ENCODE measurements at regions not wholly inside any gene's neighbourhood (a gene's known extent, or its start where the extent isn't known, plus 50 kb on each side); places are given as distances from the start of the nearest gene placed in this dataset.

- Mint-ChIP-seq H3K4me1 (ENCODE audit: low read depth, unreplicated experiment) (no peaks in the 10 kb centered on the region), H3K36me3 (ENCODE audit: insufficient read depth, unreplicated experiment) (no peaks in the 10 kb centered on the region), H3K27ac (ENCODE audit: unreplicated experiment) (no peak overlapping the region), H3K4me3 (ENCODE audit: unreplicated experiment) (no peak overlapping the region), H3K9me3 (ENCODE audit: unreplicated experiment) (no peaks in the 10 kb centered on the region), H3K27me3 (ENCODE audit: insufficient read depth, unreplicated experiment) (peaks cover 5% of the 10 kb centered on the region)
- Histone ChIP-seq H3K4me1 (no peaks in the 10 kb centered on the region), H3K9me3 (no peaks in the 10 kb centered on the region), H3K36me3 (ENCODE audit: control insufficient read depth, insufficient read depth, low read length) (no peaks in the 10 kb centered on the region), H3K4me3 (ENCODE audit: low read depth, low read length) (no peak overlapping the region), H3K27me3 (replicated peaks; ENCODE audit: control insufficient read depth, insufficient read depth, low read length) (no peaks in the 10 kb centered on the region)
- CTCF ChIA-PET: no interaction called here
- no TSS peak for BruUV-seq (replicated peaks)
- POLR2A ChIA-PET: no interaction called here
- intact Hi-C loops (cut with micrococcal nuclease; ENCODE audit: unreplicated experiment): no loop called here
- DNase-seq: no peak
- no peak for TF ChIP-seq CTCF (IDR thresholded peaks at IDR 0.05; ENCODE audit: insufficient read depth in 1 of 2, low read depth in 1 of 2, low read length in 1 of 2, severe bottlenecking in 1 of 2, unreplicated experiment in 1 of 2)
Measured at GRCh38 chr18:41818381-41819355, 136.4 kb upstream of the PIK3C3 start.

GRCh38 chr18:41814651-41815050 lies 140.4 kb upstream of the PIK3C3 start:
- BruUV-seq (replicated peaks): no TSS peak
- Mint-ChIP-seq H3K4me3 (ENCODE audit: unreplicated experiment) (no peak overlapping the region), H3K4me1 (ENCODE audit: low read depth, unreplicated experiment) (no peaks in the 10 kb centered on the region), H3K27me3 (ENCODE audit: insufficient read depth, unreplicated experiment) (no peaks in the 10 kb centered on the region), H3K27ac (ENCODE audit: unreplicated experiment) (no peak overlapping the region), H3K36me3 (ENCODE audit: insufficient read depth, unreplicated experiment) (no peaks in the 10 kb centered on the region), H3K9me3 (ENCODE audit: unreplicated experiment) (no peaks in the 10 kb centered on the region)
- no peaks in the 10 kb centered on the region for H3K36me3 ChIP-seq (ENCODE audit: control insufficient read depth, insufficient read depth, low read length)
- no peak for DNase-seq
- H3K4me1 ChIP-seq: no peaks in the 10 kb centered on the region
- POLR2A ChIA-PET: no interaction called here
- CTCF ChIA-PET: no interaction called here
- intact Hi-C loops (cut with micrococcal nuclease; ENCODE audit: unreplicated experiment): no loop called here
- no peaks in the 10 kb centered on the region for H3K9me3 ChIP-seq
- TF ChIP-seq CTCF (IDR thresholded peaks at IDR 0.05; ENCODE audit: insufficient read depth in 1 of 2, low read depth in 1 of 2, low read length in 1 of 2, severe bottlenecking in 1 of 2, unreplicated experiment in 1 of 2): no peak
- no peaks in the 10 kb centered on the region for H3K27me3 ChIP-seq (replicated peaks; ENCODE audit: control insufficient read depth, insufficient read depth, low read length)
- no peak overlapping the region for H3K4me3 ChIP-seq (ENCODE audit: low read depth, low read length)

GRCh38 chr18:41809652-41810051 lies 145.4 kb upstream of the PIK3C3 start:
- Mint-ChIP-seq H3K27ac (ENCODE audit: unreplicated experiment) (no peak overlapping the region), H3K9me3 (ENCODE audit: unreplicated experiment) (no peaks in the 10 kb centered on the region), H3K4me3 (ENCODE audit: unreplicated experiment) (no peak overlapping the region), H3K36me3 (ENCODE audit: insufficient read depth, unreplicated experiment) (no peaks in the 10 kb centered on the region), H3K4me1 (ENCODE audit: low read depth, unreplicated experiment) (no peaks in the 10 kb centered on the region), H3K27me3 (ENCODE audit: insufficient read depth, unreplicated experiment) (peaks cover 2% of the 10 kb centered on the region)
- intact Hi-C loops (cut with micrococcal nuclease; ENCODE audit: unreplicated experiment): no loop called here
- DNase-seq: no peak
- Histone ChIP-seq H3K4me3 (ENCODE audit: low read depth, low read length) (no peak overlapping the region), H3K9me3 (no peaks in the 10 kb centered on the region), H3K4me1 (no peaks in the 10 kb centered on the region), H3K27me3 (replicated peaks; ENCODE audit: control insufficient read depth, insufficient read depth, low read length) (no peaks in the 10 kb centered on the region), H3K36me3 (ENCODE audit: control insufficient read depth, insufficient read depth, low read length) (no peaks in the 10 kb centered on the region)
- ChIA-PET POLR2A (no interaction called here), CTCF (no interaction called here)
- TF ChIP-seq CTCF (IDR thresholded peaks at IDR 0.05; ENCODE audit: insufficient read depth in 1 of 2, low read depth in 1 of 2, low read length in 1 of 2, severe bottlenecking in 1 of 2, unreplicated experiment in 1 of 2): no peak
- BruUV-seq (replicated peaks): no TSS peak

Measured in Caco-2 (cell line).